IMR-90 (cell line): ENCODE measurements at regions not wholly inside any gene's neighbourhood (a gene's known extent, or its start where the extent isn't known, plus 50 kb on each side); places are given as distances from the start of the nearest gene placed in this dataset.

Experiments used
- ATAC-seq: fragments of 200-7000 bp; cut with Tn5 transposase; 2 replicates; pipeline ENCODE4 v1.9.1; 2020; ENCODE audit warnings: low read depth, mild to moderate bottlenecking, moderate library complexity
- BruUV-seq: library from RNA; stranded (reverse); fragments of 400-500 nt; replicated peaks from 2 replicates; lab custom pipeline; 2021; lab: Mats Ljungman, UMichigan
- CTCF ChIA-PET: fragments of 300-600 bp; formaldehyde crosslinking; extraction: SDS; loops from one replicate; lab custom pipeline; 2021; ENCODE audit warnings: antibody characterized with exemption; lab: Yijun Ruan, JAX
- POLR2A ChIA-PET: fragments of 300-600 bp; sonication (Branson Sonifier 250); formaldehyde crosslinking; loops from one replicate; lab custom pipeline; 2022; ENCODE audit warnings: antibody characterized with exemption; ENCODE audit not compliant: unreplicated experiment; lab: Charles Lee
- DNase-seq: peaks from one replicate; pipeline ENCODE4 v3.0.0; 2013
- H2AFZ ChIP-seq: replicated peaks from 2 replicates; pipeline ENCODE3; 2013; ENCODE audit warnings: low read length, mild to moderate bottlenecking; ENCODE audit not compliant: poor library complexity
- H2AK5ac ChIP-seq: 2 replicates; pipeline ENCODE4 v1.6.1; 2013; ENCODE audit warnings: low read depth, low read length, inconsistent platforms
- H2AK9ac ChIP-seq: replicated peaks from 2 replicates; pipeline ENCODE3; 2013; ENCODE audit warnings: mild to moderate bottlenecking, low read depth, low read length, moderate library complexity; ENCODE audit not compliant: poor library complexity
- H2BK120ac ChIP-seq: 2 replicates; pipeline ENCODE4 v1.6.1; 2013; ENCODE audit warnings: low read depth, low read length, inconsistent platforms
- H2BK15ac ChIP-seq: 3 replicates; pipeline ENCODE4 v1.6.1; 2013; ENCODE audit warnings: low read depth, low read length, inconsistent platforms
- H2BK20ac ChIP-seq: 2 replicates; pipeline ENCODE4 v1.6.1; 2013; ENCODE audit warnings: low read depth, mild to moderate bottlenecking, inconsistent platforms, low read length, moderate library complexity
- H2BK5ac ChIP-seq: 2 replicates; pipeline ENCODE4 v1.6.1; 2013; ENCODE audit warnings: mild to moderate bottlenecking, low read depth, low read length, inconsistent platforms; ENCODE audit not compliant: poor library complexity, severe bottlenecking
- H3K14ac ChIP-seq: replicated peaks from 2 replicates; pipeline ENCODE4 v1.6.1; 2013; ENCODE audit warnings: low read depth, low read length, inconsistent platforms
- H3K18ac ChIP-seq: 2 replicates; pipeline ENCODE4 v1.6.1; 2013; ENCODE audit warnings: low read depth, low read length, control low read depth
- H3K23ac ChIP-seq: 2 replicates; pipeline ENCODE4 v1.6.1; 2013; ENCODE audit warnings: low read depth, low read length, inconsistent platforms
- H3K27ac ChIP-seq: 2 replicates; pipeline ENCODE4 v1.5.1; 2013; ENCODE audit warnings: mild to moderate bottlenecking, control low read depth, low read length; ENCODE audit not compliant: insufficient read depth
- H3K27me3 ChIP-seq: 2 replicates; pipeline ENCODE4 v1.6.1; 2013; ENCODE audit warnings: low read length; ENCODE audit not compliant: control insufficient read depth, insufficient read depth
- H3K36me3 ChIP-seq: 2 replicates; pipeline ENCODE4 v1.6.1; 2013; ENCODE audit warnings: low read length, mixed read lengths; ENCODE audit not compliant: control insufficient read depth, insufficient read depth
- H3K4ac ChIP-seq: 2 replicates; pipeline ENCODE4 v1.6.1; 2013; ENCODE audit warnings: low read depth, low read length, inconsistent platforms
- H3K4me1 ChIP-seq: 2 replicates; pipeline ENCODE4 v1.6.1; 2013; ENCODE audit warnings: low read length, mixed read lengths; ENCODE audit not compliant: control insufficient read depth, insufficient read depth
- H3K4me2 ChIP-seq: 2 replicates; pipeline ENCODE4 v1.6.1; 2013; ENCODE audit warnings: low read depth, mild to moderate bottlenecking, control low read depth, low read length, moderate library complexity
- H3K4me3 ChIP-seq: 2 replicates; pipeline ENCODE4 v1.5.1; 2013; ENCODE audit warnings: low read depth, mild to moderate bottlenecking, control low read depth, low read length, moderate library complexity; ENCODE audit not compliant: insufficient read depth
- H3K56ac ChIP-seq: 2 replicates; pipeline ENCODE4 v1.6.1; 2013; ENCODE audit warnings: low read length, inconsistent platforms; ENCODE audit not compliant: insufficient read depth; ENCODE audit errors: extremely low read depth
- H3K79me1 ChIP-seq, 2 experiments: 2 replicates each; pipeline ENCODE4 v1.6.1; 2013; ENCODE audit warnings: low read length in 2 of 2, inconsistent platforms in 1 of 2, low read depth in 1 of 2
- H3K9ac ChIP-seq: 2 replicates; pipeline ENCODE4 v1.6.1; 2013; ENCODE audit warnings: low read depth, low read length, control low read depth
- H3K9me1 ChIP-seq: 2 replicates; pipeline ENCODE4 v1.6.1; 2013; ENCODE audit warnings: low read length, inconsistent platforms; ENCODE audit not compliant: insufficient read depth
- H3K9me3 ChIP-seq: 2 replicates; pipeline ENCODE4 v1.6.1; 2013; ENCODE audit warnings: low read length; ENCODE audit not compliant: control insufficient read depth, insufficient read depth
- H4K20me1 ChIP-seq: 2 replicates; pipeline ENCODE4 v1.6.1; 2013; ENCODE audit warnings: low read length, inconsistent platforms; ENCODE audit not compliant: insufficient read depth
- H4K5ac ChIP-seq: 2 replicates; pipeline ENCODE4 v1.6.1; 2013; ENCODE audit warnings: mild to moderate bottlenecking, low read depth, low read length, control low read depth
- H4K8ac ChIP-seq, 2 experiments: 2 replicates each; pipeline ENCODE4 v1.6.1; 2013; ENCODE audit warnings: low read depth in 2 of 2, low read length in 2 of 2, control low read depth in 1 of 2, inconsistent platforms in 1 of 2
- H4K91ac ChIP-seq: 2 replicates; pipeline ENCODE4 v1.6.1; 2013; ENCODE audit warnings: low read depth, low read length, inconsistent platforms; ENCODE audit not compliant: insufficient read depth
- BHLHE40 ChIP-seq: fragments of 150-350 bp; IDR thresholded peaks from 2 replicates; pipeline ENCODE4 v1.6.1; 2016; ENCODE audit warnings: mild to moderate bottlenecking, low read depth, low read length
- CTCF ChIP-seq: conservative IDR thresholded peaks from 2 replicates; pipeline ENCODE4 v1.5.1; 2012; ENCODE audit warnings: mild to moderate bottlenecking, low read depth, low read length, improper control_type of control experiment
- MAZ ChIP-seq: IDR thresholded peaks from 2 replicates; pipeline ENCODE4 v1.6.1; 2012; ENCODE audit warnings: low read depth, mild to moderate bottlenecking, low read length, improper control_type of control experiment, moderate library complexity, borderline replicate concordance
- MXI1 ChIP-seq: IDR thresholded peaks from 2 replicates; pipeline ENCODE4 v1.6.1; 2012; ENCODE audit warnings: low read depth, mild to moderate bottlenecking, low read length, moderate library complexity, borderline replicate concordance
- RFX5 ChIP-seq: IDR thresholded peaks from 2 replicates; pipeline ENCODE4 v1.8.0; 2012; ENCODE audit warnings: low read depth, mild to moderate bottlenecking, low read length, moderate library complexity
- WGBS, 2 experiments: methylation state at CpG; one replicate each; pipeline versions ENCODE4 v1.1.5 to v1.1.7; 2013; ENCODE audit warnings: missing lambda C conversion rate in 2 of 2; ENCODE audit not compliant: insufficient read length in 1 of 2; ENCODE audit errors: extremely low coverage in 2 of 2; 5-methylcytosine and 5-hydroxymethylcytosine counted together
- dilution Hi-C: fragments of 300-500 bp; cut with HindIII; formaldehyde crosslinking; loops from one replicate; pipeline ENCODE4 v1.14.3; 2018; ENCODE audit warnings: low sequenced_read_pairs; ENCODE audit not compliant: unreplicated experiment
- in situ Hi-C: fragments of 300-500 bp; cut with MboI; formaldehyde crosslinking; loops from 3 replicates; pipeline ENCODE4 v1.14.3; 2019; ENCODE audit warnings: low sequenced_read_pairs, inconsistent platforms, mixed read lengths
- intact Hi-C: fragments of 100-400 bp; cut with micrococcal nuclease; formaldehyde crosslinking; loops from 2 replicates; pipeline ENCODE4 v1.10.0; 2022

GRCh38 chr13:36509369-36509768 lies 77.1 kb downstream of the CCNA1 start:
- Histone ChIP-seq H4K5ac (no peak overlapping the region), H2AK5ac (no peak overlapping the region), H3K36me3 (no peaks in the 10 kb centered on the region), H3K14ac (no peak overlapping the region), H3K4ac (no peak overlapping the region), H2BK5ac (no peak overlapping the region), H3K4me2 (no peak overlapping the region), H2BK120ac (no peak overlapping the region), H2AFZ (no peak overlapping the region), H3K9ac (no peak overlapping the region), H3K23ac (no peak overlapping the region), H3K18ac (no peak overlapping the region), H2BK15ac (no peak overlapping the region), H3K9me1 (no peaks in the 10 kb centered on the region), H3K56ac (no peak overlapping the region), H3K4me1 (no peaks in the 10 kb centered on the region), H3K9me3 (no peaks in the 10 kb centered on the region), H4K20me1 (no peaks in the 10 kb centered on the region), H3K4me3 (no peak overlapping the region), H2AK9ac (no peak overlapping the region), H3K79me1 (no peaks in the 10 kb centered on the region), H4K8ac (no peak overlapping the region), H4K91ac (no peak overlapping the region), H3K27ac (no peak overlapping the region), H3K27me3 (no peaks in the 10 kb centered on the region), H2BK20ac (no peak overlapping the region)
- no peak for DNase-seq
- TF ChIP-seq MXI1 (no peak), RFX5 (no peak), BHLHE40 (no peak), MAZ (no peak), CTCF (no peak)
- in situ Hi-C loops (no loop called here), intact Hi-C loops (no loop called here), dilution Hi-C loops (no loop called here)
- BruUV-seq = no TSS peak
- no CpG with 5 or more reads among the region's 3 CpGs for WGBS, 2 experiments
- CTCF ChIA-PET = interaction anchor here (0.7 to 1.2 kb wide), 2 partner anchors 44 to 71 kb away, joined by 3 read pairs; no protein-coding TSS in a partner anchor
- no peak for ATAC-seq
- POLR2A ChIA-PET = no interaction called here
